HEK293 (cell line): ENCODE measurements at regions not wholly inside any gene's neighbourhood (a gene's known extent, or its start where the extent isn't known, plus 50 kb on each side); places are given as distances from the start of the nearest gene placed in this dataset.

Experiments used
- CTCF ChIA-PET: fragments of 350-600 bp; formaldehyde crosslinking; extraction: SDS; loops from one replicate; lab custom pipeline; 2021; ENCODE audit warnings: antibody characterized with exemption; lab: Yijun Ruan, JAX
- POLR2A ChIA-PET: fragments of 300-600 bp; formaldehyde crosslinking; extraction: SDS; loops from one replicate; lab custom pipeline; 2020; ENCODE audit warnings: antibody characterized with exemption, inconsistent platforms; lab: Yijun Ruan, JAX
- H3K27ac ChIP-seq: fragments of 200-500 bp; sonication (Bioruptor generic); 2 replicates; pipeline ENCODE4 v1.5.1; 2014; ENCODE audit warnings: low read depth, low read length, control low read depth, inconsistent platforms; ENCODE audit errors: extremely low read depth
- H3K36me3 ChIP-seq, 2 experiments: fragments of 200-500 bp in 1 of 2; sonication (Bioruptor generic) in 1 of 2; 1 replicate in 1 of 2; 2 replicates in 1 of 2; pipeline ENCODE4 v1.5.1; 2014 to 2017; ENCODE audit warnings: inconsistent platforms in 2 of 2, low read length in 2 of 2; ENCODE audit not compliant: control insufficient read depth in 2 of 2, insufficient read depth in 1 of 2
- H3K4me1 ChIP-seq: fragments of 200-500 bp; sonication (Bioruptor generic); 2 replicates; pipeline ENCODE4 v1.5.1; 2014; ENCODE audit warnings: mild to moderate bottlenecking, low read length, inconsistent platforms; ENCODE audit not compliant: control insufficient read depth, insufficient read depth
- H3K4me3 ChIP-seq: 2 replicates; pipeline ENCODE4 v1.5.1; 2011; ENCODE audit warnings: low read depth, mild to moderate bottlenecking, control low read depth, low read length, moderate library complexity
- H3K9me3 ChIP-seq: fragments of 200-500 bp; sonication (Bioruptor generic); 2 replicates; pipeline ENCODE4 v1.5.1; 2014; ENCODE audit warnings: low read depth, low read length, inconsistent platforms; ENCODE audit not compliant: control insufficient read depth, insufficient read depth
- GLI4 ChIP-seq: fragments of 450-650 bp; formaldehyde crosslinking; IDR thresholded peaks from 2 replicates; pipeline ENCODE4 v1.5.1; 2016; ENCODE audit warnings: missing biosample characterization, missing genetic modification characterization
- INSM2 ChIP-seq: fragments of 450-650 bp; formaldehyde crosslinking; IDR thresholded peaks from 2 replicates; pipeline ENCODE4 v1.5.1; 2016; ENCODE audit warnings: missing biosample characterization, missing genetic modification characterization
- KLF10 ChIP-seq: fragments of 450-650 bp; IDR thresholded peaks from 2 replicates; pipeline ENCODE4 v1.5.1; 2018; ENCODE audit warnings: missing biosample characterization, mild to moderate bottlenecking, missing genetic modification characterization
- MEIS1 ChIP-seq: sonication (generic); formaldehyde crosslinking; IDR thresholded peaks from 2 replicates; pipeline ENCODE4 v1.8.1; 2022; ENCODE audit warnings: missing genetic modification reagents, mild to moderate bottlenecking, borderline replicate concordance
- RBAK ChIP-seq: fragments of 450-650 bp; formaldehyde crosslinking; IDR thresholded peaks from 2 replicates; pipeline ENCODE4 v1.5.1; 2016; ENCODE audit warnings: missing biosample characterization, missing genetic modification characterization
- REPIN1 ChIP-seq: fragments of 450-650 bp; formaldehyde crosslinking; IDR thresholded peaks from 2 replicates; pipeline ENCODE4 v1.5.1; 2017; ENCODE audit warnings: missing biosample characterization, missing genetic modification characterization, low read depth
- REST ChIP-seq: fragments of 450-650 bp; formaldehyde crosslinking; IDR thresholded peaks from 2 replicates; pipeline ENCODE4 v1.5.1; 2016; ENCODE audit warnings: missing biosample characterization, missing genetic modification characterization
- YY2 ChIP-seq: fragments of 450-650 bp; formaldehyde crosslinking; IDR thresholded peaks from 2 replicates; pipeline ENCODE4 v1.5.1; 2016; ENCODE audit warnings: missing biosample characterization, missing genetic modification characterization
- ZBTB20 ChIP-seq: fragments of 450-650 bp; formaldehyde crosslinking; IDR thresholded peaks from 2 replicates; pipeline ENCODE4 v1.5.1; 2016; ENCODE audit warnings: missing biosample characterization, missing genetic modification characterization
- ZBTB7A ChIP-seq: fragments of 450-650 bp; formaldehyde crosslinking; IDR thresholded peaks from 2 replicates; pipeline ENCODE4 v1.5.1; 2016; ENCODE audit warnings: low read depth, missing biosample characterization, missing genetic modification characterization
- ZNF10 ChIP-seq: fragments of 450-650 bp; formaldehyde crosslinking; IDR thresholded peaks from 2 replicates; pipeline ENCODE4 v1.5.1; 2017; ENCODE audit warnings: missing biosample characterization, missing genetic modification characterization
- ZNF132 ChIP-seq: fragments of 450-650 bp; formaldehyde crosslinking; IDR thresholded peaks from 2 replicates; pipeline ENCODE4 v1.5.1; 2017; ENCODE audit warnings: missing biosample characterization, missing genetic modification characterization, borderline replicate concordance
- ZNF175 ChIP-seq: fragments of 450-650 bp; formaldehyde crosslinking; IDR thresholded peaks from 2 replicates; pipeline ENCODE4 v1.5.1; 2016; ENCODE audit warnings: missing biosample characterization, missing genetic modification characterization
- ZNF223 ChIP-seq: fragments of 450-650 bp; formaldehyde crosslinking; IDR thresholded peaks from 2 replicates; pipeline ENCODE4 v1.5.1; 2016; ENCODE audit warnings: missing biosample characterization, missing genetic modification characterization
- ZNF274 ChIP-seq, 2 experiments: fragments of 200-500 bp in 1 of 2; fragments of 450-650 bp in 1 of 2; sonication (Bioruptor generic) in 1 of 2; formaldehyde crosslinking in 1 of 2; IDR thresholded peaks; 2 replicates each; pipeline versions ENCODE4 v1.5.1 to v1.6.1; 2014 to 2016; ENCODE audit warnings: borderline replicate concordance in 1 of 2, inconsistent platforms in 1 of 2, low read length in 1 of 2, missing biosample characterization in 1 of 2, missing genetic modification characterization in 1 of 2
- ZNF311 ChIP-seq: fragments of 450-650 bp; formaldehyde crosslinking; IDR thresholded peaks from 2 replicates; pipeline ENCODE4 v1.5.1; 2017; ENCODE audit warnings: missing biosample characterization, missing genetic modification characterization, borderline replicate concordance
- ZNF350 ChIP-seq: fragments of 450-650 bp; formaldehyde crosslinking; IDR thresholded peaks from 2 replicates; pipeline ENCODE4 v1.5.0; 2017; ENCODE audit warnings: missing biosample characterization, mild to moderate bottlenecking, missing genetic modification characterization
- ZNF404 ChIP-seq: fragments of 450-650 bp; formaldehyde crosslinking; IDR thresholded peaks from 2 replicates; pipeline ENCODE4 v1.5.1; 2017; ENCODE audit warnings: missing biosample characterization, missing genetic modification characterization
- ZNF571 ChIP-seq: fragments of 450-650 bp; formaldehyde crosslinking; IDR thresholded peaks from 2 replicates; pipeline ENCODE4 v1.5.0; 2017; ENCODE audit warnings: missing biosample characterization, missing genetic modification characterization
- ZNF623 ChIP-seq: fragments of 450-650 bp; formaldehyde crosslinking; IDR thresholded peaks from 2 replicates; pipeline ENCODE4 v1.5.1; 2016; ENCODE audit warnings: missing biosample characterization, missing genetic modification characterization
- ZNF701 ChIP-seq: fragments of 450-650 bp; formaldehyde crosslinking; IDR thresholded peaks from 2 replicates; pipeline ENCODE4 v1.5.1; 2016; ENCODE audit warnings: missing biosample characterization, missing genetic modification characterization
- ZNF704 ChIP-seq: fragments of 450-650 bp; formaldehyde crosslinking; IDR thresholded peaks from 2 replicates; pipeline ENCODE4 v1.5.1; 2016; ENCODE audit warnings: missing biosample characterization, missing genetic modification characterization
- ZNF768 ChIP-seq: fragments of 450-650 bp; formaldehyde crosslinking; IDR thresholded peaks from 2 replicates; pipeline ENCODE4 v1.5.1; 2018; ENCODE audit warnings: missing biosample characterization, mild to moderate bottlenecking, missing genetic modification characterization

- POLR2A ChIA-PET = no interaction called here
Measured at GRCh38 chr12:91586015-91586414, 403.4 kb upstream of the DCN start.

GRCh38 chr12:91582811-91583210 lies 400.2 kb upstream of the DCN start:
- Histone ChIP-seq H3K4me3 (no peak overlapping the region), H3K27ac (no peak overlapping the region), H3K9me3 (no peaks in the 10 kb centered on the region), H3K4me1 (no peaks in the 10 kb centered on the region), H3K36me3 (no peaks in the 10 kb centered on the region)
- POLR2A ChIA-PET = no interaction called here
- TF ChIP-seq ZNF175 (tag by site-specific recombination) (no peak), MEIS1 (CRISPR knock-in tag) (no peak), ZNF350 (no peak), YY2 (no peak), REST (tag by site-specific recombination) (no peak), ZNF311 (no peak), ZNF132 (tag by site-specific recombination) (no peak), ZNF701 (tag by site-specific recombination) (no peak), ZNF571 (tag by site-specific recombination) (no peak), ZBTB20 (tag by site-specific recombination) (no peak), KLF10 (tag by site-specific recombination) (no peak), ZNF404 (no peak), GLI4 (no peak), ZBTB7A (tag by site-specific recombination) (no peak)
- CTCF ChIA-PET = no interaction called here

More at GRCh38 chr12:91586015-91586414, 403.4 kb upstream of the DCN start:
- no peak for TF ChIP-seq ZNF768 (tag by site-specific recombination)
- Histone ChIP-seq H3K36me3 (no peaks in the 10 kb centered on the region), H3K9me3 (no peaks in the 10 kb centered on the region), H3K27ac (no peak overlapping the region), H3K4me3 (no peak overlapping the region), H3K4me1 (no peaks in the 10 kb centered on the region)
- CTCF ChIA-PET = no interaction called here

GRCh38 chr12:91579516-91580263 lies 397.1 kb upstream of the DCN start:
- CTCF ChIA-PET = interaction anchor here (0.6 to 1.1 kb wide), 3 partner anchors 33 to 332 kb away, joined by 3 read pairs; no protein-coding TSS in a partner anchor
- POLR2A ChIA-PET = no interaction called here
- H3K36me3 ChIP-seq = no peaks in the 10 kb centered on the region
- H3K4me3 ChIP-seq = no peak overlapping the region
- TF ChIP-seq ZNF623 (no peak), YY2 (no peak), ZNF223 (tag by site-specific recombination) (no peak), ZNF274 (IDR thresholded peaks at IDR 0.05; ENCODE audit: low read length) (no peak), ZNF274 (tag by site-specific recombination; IDR thresholded peaks at IDR 0.05; ENCODE audit: borderline replicate concordance) (no peak), ZNF10 (tag by site-specific recombination) (no peak), RBAK (tag by site-specific recombination) (no peak), ZNF704 (tag by site-specific recombination) (no peak), REPIN1 (tag by site-specific recombination) (no peak), INSM2 (tag by site-specific recombination) (no peak)
- TF ChIP-seq, all 188 proteins: peak for 0
- Histone ChIP-seq H3K27ac (no peak overlapping the region), H3K4me1 (peaks cover 1% of the 10 kb centered on the region; the same call in 1 of the 2 replicates), H3K9me3 (no peaks in the 10 kb centered on the region)
